ENCODE measurements at regions not wholly inside any gene's neighbourhood (a gene's known extent, or its start where the extent isn't known, plus 50 kb on each side); places are given as distances from the start of the nearest gene placed in this dataset.

GRCh38 chr12:91628656-91629055, 446.0 kb upstream of the DCN start:
- no peak for DNase-seq (ENCODE audit: low read depth in 3 of 3)

- no peak for DNase-seq (ENCODE audit: low read depth in 3 of 3)
Observed at GRCh38 chr12:91627225-91627624, 444.6 kb upstream of the DCN start.

GRCh38 chr12:91622981-91623380, 440.4 kb upstream of the DCN start:
- no peak for DNase-seq (ENCODE audit: low read depth in 3 of 3)

- no peak for DNase-seq (ENCODE audit: low read depth in 3 of 3)
Observed at GRCh38 chr12:91622037-91622436, 439.4 kb upstream of the DCN start.

GRCh38 chr12:91620992-91621391, 438.4 kb upstream of the DCN start:
- no peak for DNase-seq (ENCODE audit: low read depth in 3 of 3)

- no peak for DNase-seq (ENCODE audit: low read depth in 3 of 3)
Observed at GRCh38 chr12:91620422-91620821, 437.8 kb upstream of the DCN start.

- no peak for DNase-seq (ENCODE audit: low read depth in 3 of 3)
Observed at GRCh38 chr12:91618281-91618680, 435.7 kb upstream of the DCN start.

GRCh38 chr12:91617818-91618217, 435.2 kb upstream of the DCN start:
- DNase-seq (ENCODE audit: low read depth in 3 of 3) = no peak

GRCh38 chr12:91616416-91616815, 433.8 kb upstream of the DCN start:
- DNase-seq (ENCODE audit: low read depth in 3 of 3) = no peak

GRCh38 chr12:91613223-91613779, 430.7 kb upstream of the DCN start:
- no peak for DNase-seq (ENCODE audit: low read depth in 3 of 3)

GRCh38 chr12:91610561-91610960, 427.9 kb upstream of the DCN start:
- DNase-seq (ENCODE audit: low read depth in 3 of 3) = no peak

- DNase-seq (ENCODE audit: low read depth in 3 of 3) = no peak
Observed at GRCh38 chr12:91609283-91609682, 426.7 kb upstream of the DCN start.

GRCh38 chr12:91608542-91608941, 425.9 kb upstream of the DCN start:
- DNase-seq (ENCODE audit: low read depth in 3 of 3) = no peak

GRCh38 chr12:91606662-91607377, 424.2 kb upstream of the DCN start:
- no peak for DNase-seq (ENCODE audit: low read depth in 3 of 3)

- no peak for DNase-seq (ENCODE audit: low read depth in 3 of 3)
Observed at GRCh38 chr12:91604897-91605296, 422.3 kb upstream of the DCN start.

GRCh38 chr12:91603060-91603459, 420.4 kb upstream of the DCN start:
- DNase-seq (ENCODE audit: low read depth in 3 of 3) = no peak

GRCh38 chr12:91601054-91601453, 418.4 kb upstream of the DCN start:
- no peak for DNase-seq (ENCODE audit: low read depth in 3 of 3)

- no peak for DNase-seq (ENCODE audit: low read depth in 3 of 3)
Observed at GRCh38 chr12:91594715-91595114, 412.1 kb upstream of the DCN start.

GRCh38 chr12:91591639-91591987, 409.0 kb upstream of the DCN start:
- DNase-seq (ENCODE audit: low read depth in 3 of 3) = no peak

GRCh38 chr12:91590966-91591638, 408.5 kb upstream of the DCN start:
- no peak for DNase-seq (ENCODE audit: low read depth in 3 of 3)

GRCh38 chr12:91588874-91589454, 406.3 kb upstream of the DCN start:
- DNase-seq (ENCODE audit: low read depth in 3 of 3) = no peak

- DNase-seq (ENCODE audit: low read depth in 3 of 3) = no peak
Observed at GRCh38 chr12:91586015-91586414, 403.4 kb upstream of the DCN start.

- DNase-seq (ENCODE audit: low read depth in 3 of 3) = no peak
Observed at GRCh38 chr12:91582811-91583210, 400.2 kb upstream of the DCN start.
